Lung (tissue), 11 donors: ENCODE measurements at regions not wholly inside any gene's neighbourhood (a gene's known extent, or its start where the extent isn't known, plus 50 kb on each side); places are given as distances from the start of the nearest gene placed in this dataset.

ENCODE experiments used
- ATAC-seq: fragments of 200-7000 bp; cut with Tn5 transposase; one replicate; pipeline ENCODE4 v1.9.1; 2020; ENCODE audit warnings: moderate number of reproducible peaks; ENCODE audit not compliant: insufficient read depth, low FRiP score
- DNase-seq, 3 donors: peaks; one replicate each; pipeline ENCODE4 v3.0.0-alpha.2; 2013 to 2017
- H3K27ac ChIP-seq, 2 donors: one replicate each; pipeline ENCODE4 v1.5.1; 2013; ENCODE audit warnings: mild to moderate bottlenecking in 2 of 2, moderate library complexity in 2 of 2, control low read depth in 1 of 2, inconsistent platforms in 1 of 2, low read depth in 1 of 2, low read length in 1 of 2
- H3K27me3 ChIP-seq, 3 donors: one replicate each; pipeline ENCODE4 v1.5.1; 2013; ENCODE audit warnings: low read length in 2 of 3; ENCODE audit not compliant: control insufficient read depth in 3 of 3, insufficient read depth in 3 of 3
- H3K36me3 ChIP-seq, 4 donors: one replicate each; pipeline ENCODE4 v1.5.1; 2013; ENCODE audit warnings: low read length in 4 of 4, mild to moderate bottlenecking in 1 of 4, moderate library complexity in 1 of 4; ENCODE audit not compliant: control insufficient read depth in 4 of 4, insufficient read depth in 4 of 4
- H3K4me1 ChIP-seq, 5 donors: one replicate each; pipeline ENCODE4 v1.5.1; 2013; ENCODE audit warnings: low read length in 5 of 5, mild to moderate bottlenecking in 2 of 5, moderate library complexity in 1 of 5; ENCODE audit not compliant: control insufficient read depth in 5 of 5, insufficient read depth in 5 of 5
- H3K4me3 ChIP-seq: one replicate; pipeline ENCODE4 v1.5.1; 2013; ENCODE audit warnings: mild to moderate bottlenecking, control low read depth, moderate library complexity
- H3K9ac ChIP-seq, 2 donors: one replicate each; pipeline ENCODE4 v1.5.1; 2013; ENCODE audit warnings: low read length in 2 of 2, control low read depth in 1 of 2; ENCODE audit not compliant: insufficient read depth in 1 of 2
- H3K9me3 ChIP-seq, 4 donors: one replicate each; pipeline ENCODE4 v1.5.1; 2013; ENCODE audit warnings: low read length in 3 of 4, mild to moderate bottlenecking in 1 of 4, moderate library complexity in 1 of 4; ENCODE audit not compliant: control insufficient read depth in 4 of 4, insufficient read depth in 3 of 4
- CTCF ChIP-seq: IDR thresholded peaks from 2 replicates; pipeline ENCODE4 v1.5.1; 2012; ENCODE audit warnings: mild to moderate bottlenecking; ENCODE audit errors: control extremely low read depth, extremely low read depth
- WGBS, 2 donors: extraction: QIAGEN DNeasy Blood & Tissue Kit; methylation state at CpG; one replicate each; pipeline ENCODE4 v1.1.7; 2013; 5-methylcytosine and 5-hydroxymethylcytosine counted together
- donor health status: control.
- donor health status: control.
- donor health status: Bipolar disorder and iron deficiency.
- donor health status: healthy.
- donor health status: DM: yes; HTN: yes; CAD: no.

GRCh38 chrX:117458243-117458968, 658.2 kb downstream of the KLHL13 start:
- Histone ChIP-seq H3K27ac (no peak overlapping the region), H3K27me3 (peaks cover 0 to 11% (median 3%) of the 10 kb centered on the region in 3 donors), H3K9ac (no peak overlapping the region), H3K36me3 (no peaks in the 10 kb centered on the region), H3K9me3 (peaks cover 0 to 16% (median 0%) of the 10 kb centered on the region in 4 donors), H3K4me1 (no peaks in the 10 kb centered on the region), H3K4me3 (no peak overlapping the region)
- no peak for ATAC-seq
- WGBS, 2 donors = 75 to 86% methylated on average over 1 of the region's 1 CpG
- DNase-seq = no peak
- no peak for TF ChIP-seq CTCF

- Histone ChIP-seq H3K27me3 (peaks cover 0 to 14% (median 3%) of the 10 kb centered on the region in 3 donors), H3K27ac (no peak overlapping the region), H3K9me3 (peaks cover 0 to 16% (median 0%) of the 10 kb centered on the region in 4 donors), H3K4me3 (no peak overlapping the region), H3K4me1 (no peaks in the 10 kb centered on the region), H3K9ac (no peak overlapping the region), H3K36me3 (no peaks in the 10 kb centered on the region)
- 69 to 97% methylated on average over 3 of the region's 3 CpGs for WGBS, 2 donors
- DNase-seq = no peak
- TF ChIP-seq CTCF = no peak
- ATAC-seq = no peak
These were observed 660.8 kb downstream of the KLHL13 start for GRCh38 chrX:117455787-117456186.

GRCh38 chrX:117429501-117429900, 687.1 kb downstream of the KLHL13 start:
- H3K4me1 ChIP-seq = no peaks in the 10 kb centered on the region
- H3K9ac ChIP-seq = no peak overlapping the region
- TF ChIP-seq CTCF = no peak
- H3K9me3 ChIP-seq = no peaks in the 10 kb centered on the region
- WGBS, 2 donors = 65 to 85% methylated on average over 2 of the region's 2 CpGs
- no peaks in the 10 kb centered on the region for H3K36me3 ChIP-seq
- no peak overlapping the region for H3K27ac ChIP-seq
- no peak for ATAC-seq
- H3K4me3 ChIP-seq = no peak overlapping the region
- peaks cover 0 to 6% (median 0%) of the 10 kb centered on the region in 3 donors for H3K27me3 ChIP-seq
- no peak for DNase-seq
